ENCODE measurements at regions not wholly inside any gene's neighbourhood (a gene's known extent, or its start where the extent isn't known, plus 50 kb on each side); places are given as distances from the start of the nearest gene placed in this dataset.

DNA sequence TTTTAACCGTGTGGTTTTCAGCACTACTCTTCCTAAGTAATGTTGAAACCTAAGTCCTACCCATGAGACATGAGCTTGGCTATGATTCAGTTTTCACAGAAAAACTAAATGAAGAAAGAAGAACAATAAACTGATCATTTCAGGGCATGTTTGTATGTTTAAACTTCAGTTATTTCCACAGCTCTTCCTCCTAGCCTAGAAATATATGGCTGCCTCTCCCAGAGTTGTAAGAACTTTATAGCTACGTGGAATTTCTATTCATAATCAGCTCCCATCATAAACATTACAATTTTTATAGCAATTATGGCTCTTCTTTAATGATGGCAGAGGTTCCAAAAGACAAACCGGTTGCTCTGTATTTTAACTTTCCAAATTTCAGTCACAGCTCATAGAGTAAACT lies 314.7 kb upstream of the ADAMTSL1 start:
- TF ChIP-seq, protein P1, sequence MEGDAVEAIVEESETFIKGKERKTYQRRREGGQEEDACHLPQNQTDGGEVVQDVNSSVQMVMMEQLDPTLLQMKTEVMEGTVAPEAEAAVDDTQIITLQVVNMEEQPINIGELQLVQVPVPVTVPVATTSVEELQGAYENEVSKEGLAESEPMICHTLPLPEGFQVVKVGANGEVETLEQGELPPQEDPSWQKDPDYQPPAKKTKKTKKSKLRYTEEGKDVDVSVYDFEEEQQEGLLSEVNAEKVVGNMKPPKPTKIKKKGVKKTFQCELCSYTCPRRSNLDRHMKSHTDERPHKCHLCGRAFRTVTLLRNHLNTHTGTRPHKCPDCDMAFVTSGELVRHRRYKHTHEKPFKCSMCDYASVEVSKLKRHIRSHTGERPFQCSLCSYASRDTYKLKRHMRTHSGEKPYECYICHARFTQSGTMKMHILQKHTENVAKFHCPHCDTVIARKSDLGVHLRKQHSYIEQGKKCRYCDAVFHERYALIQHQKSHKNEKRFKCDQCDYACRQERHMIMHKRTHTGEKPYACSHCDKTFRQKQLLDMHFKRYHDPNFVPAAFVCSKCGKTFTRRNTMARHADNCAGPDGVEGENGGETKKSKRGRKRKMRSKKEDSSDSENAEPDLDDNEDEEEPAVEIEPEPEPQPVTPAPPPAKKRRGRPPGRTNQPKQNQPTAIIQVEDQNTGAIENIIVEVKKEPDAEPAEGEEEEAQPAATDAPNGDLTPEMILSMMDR (IDR thresholded peaks at IDR 0.05) = no peak
- no peak for TF ChIP-seq POLR2A (IDR thresholded peaks at IDR 0.05; ENCODE audit: low read depth)
